ENCODE measurements at regions not wholly inside any gene's neighbourhood (a gene's known extent, or its start where the extent isn't known, plus 50 kb on each side); places are given as distances from the start of the nearest gene placed in this dataset.

DNA sequence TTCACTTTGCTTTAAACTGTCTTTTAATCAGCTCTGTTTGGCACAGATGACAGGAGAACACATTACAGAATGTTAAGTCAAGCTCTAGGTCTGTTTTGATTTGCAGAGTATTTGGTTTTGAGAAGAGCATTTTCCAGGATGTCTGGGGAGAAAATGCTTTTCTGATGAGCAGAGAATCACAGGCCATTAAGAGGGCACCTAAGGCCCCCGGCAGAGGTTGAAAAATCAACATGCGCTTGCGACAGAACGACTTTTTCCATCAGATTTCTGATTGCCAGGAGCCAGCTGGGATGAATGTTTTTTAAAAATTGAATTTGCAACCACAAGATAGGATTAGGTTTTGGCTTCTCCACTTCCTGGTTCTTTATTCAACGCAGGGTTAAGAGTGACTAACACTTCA is 304.5 kb downstream of the JRKL start:
- no peak for DNase-seq
- Histone ChIP-seq H3K9me3 (no peaks in the 10 kb centered on the region), H3K27ac (no peak overlapping the region), H3K36me3 (no peaks in the 10 kb centered on the region), H3K4me3 (no peak overlapping the region), H3K4me1 (no peaks in the 10 kb centered on the region), H3K27me3 (no peaks in the 10 kb centered on the region)
- 87 to 90% methylated on average over 5 of the region's 5 CpGs for WGBS, 2 donors (ENCODE audit: low coverage in 1 of 2)
- in situ Hi-C loops (cut with MboI; ENCODE audit: low pct_ligation_motif_present in 1 of 4, low pct_unique_long_range_greater_than_20kb in 1 of 4, low sequenced_read_pairs in 3 of 4) = no loop called here
- TF ChIP-seq POLR2A (IDR thresholded peaks at IDR 0.05) (no peak), EP300 (IDR thresholded peaks at IDR 0.05; ENCODE audit: low read depth) (no peak), POLR2AphosphoS5 (IDR thresholded peaks at IDR 0.05) (no peak)
- TF ChIP-seq, protein P1, sequence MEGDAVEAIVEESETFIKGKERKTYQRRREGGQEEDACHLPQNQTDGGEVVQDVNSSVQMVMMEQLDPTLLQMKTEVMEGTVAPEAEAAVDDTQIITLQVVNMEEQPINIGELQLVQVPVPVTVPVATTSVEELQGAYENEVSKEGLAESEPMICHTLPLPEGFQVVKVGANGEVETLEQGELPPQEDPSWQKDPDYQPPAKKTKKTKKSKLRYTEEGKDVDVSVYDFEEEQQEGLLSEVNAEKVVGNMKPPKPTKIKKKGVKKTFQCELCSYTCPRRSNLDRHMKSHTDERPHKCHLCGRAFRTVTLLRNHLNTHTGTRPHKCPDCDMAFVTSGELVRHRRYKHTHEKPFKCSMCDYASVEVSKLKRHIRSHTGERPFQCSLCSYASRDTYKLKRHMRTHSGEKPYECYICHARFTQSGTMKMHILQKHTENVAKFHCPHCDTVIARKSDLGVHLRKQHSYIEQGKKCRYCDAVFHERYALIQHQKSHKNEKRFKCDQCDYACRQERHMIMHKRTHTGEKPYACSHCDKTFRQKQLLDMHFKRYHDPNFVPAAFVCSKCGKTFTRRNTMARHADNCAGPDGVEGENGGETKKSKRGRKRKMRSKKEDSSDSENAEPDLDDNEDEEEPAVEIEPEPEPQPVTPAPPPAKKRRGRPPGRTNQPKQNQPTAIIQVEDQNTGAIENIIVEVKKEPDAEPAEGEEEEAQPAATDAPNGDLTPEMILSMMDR (IDR thresholded peaks at IDR 0.05) = no peak
- intact Hi-C loops (cut with DNase I; ENCODE audit: low total_unique reads) = no loop called here

DNA sequence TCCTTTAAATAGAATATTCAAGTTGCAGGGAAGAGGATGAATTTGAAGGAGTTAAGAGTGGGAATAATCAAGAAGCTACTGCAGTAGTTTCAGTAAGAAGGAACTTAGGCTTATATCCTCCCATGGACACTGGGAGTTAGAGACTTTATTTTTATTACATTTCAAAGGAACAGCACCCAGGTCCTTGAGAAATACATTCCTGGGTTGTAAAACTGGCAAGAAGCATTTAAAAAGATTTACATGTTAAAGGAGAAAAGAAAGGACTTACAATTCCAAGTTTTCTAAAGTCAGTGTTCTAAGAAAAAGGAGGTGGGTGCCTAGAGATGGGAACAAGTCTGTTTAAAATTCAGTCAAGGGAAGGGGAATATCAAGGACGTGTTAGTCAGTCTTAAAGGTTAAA is 306.9 kb downstream of the JRKL start:
- no peaks in the 10 kb centered on the region for H3K4me1 ChIP-seq

DNA sequence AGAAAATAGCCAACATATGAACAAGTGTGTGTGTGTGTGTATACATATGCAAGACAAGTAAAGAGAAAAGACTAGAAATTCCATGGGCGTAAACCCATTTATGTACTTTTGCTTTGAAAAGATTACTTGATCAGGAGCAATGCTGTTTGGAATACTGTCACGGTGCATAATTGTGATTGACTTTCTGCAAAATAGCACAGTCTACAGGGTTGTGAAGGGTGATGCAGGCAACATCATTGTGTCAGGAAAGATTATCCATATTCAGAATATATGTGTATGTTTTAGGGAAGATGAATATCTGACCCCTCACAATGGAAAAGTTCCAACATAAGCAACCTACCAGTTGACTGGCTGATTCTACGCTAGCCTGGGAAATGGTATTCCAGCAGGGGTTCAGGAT is 307.7 kb downstream of the JRKL start:
- Histone ChIP-seq H3K27me3 (no peaks in the 10 kb centered on the region), H3K27ac (no peak overlapping the region), H3K4me3 (no peak overlapping the region), H3K36me3 (no peaks in the 10 kb centered on the region), H3K4me1 (no peaks in the 10 kb centered on the region), H3K9me3 (no peaks in the 10 kb centered on the region)
- DNase-seq = no peak
- intact Hi-C loops (cut with DNase I; ENCODE audit: low total_unique reads) = no loop called here
- TF ChIP-seq POLR2AphosphoS5 (IDR thresholded peaks at IDR 0.05) = no peak
- in situ Hi-C loops (cut with MboI; ENCODE audit: low pct_ligation_motif_present in 1 of 4, low pct_unique_long_range_greater_than_20kb in 1 of 4, low sequenced_read_pairs in 3 of 4) = no loop called here
- WGBS, 2 donors (ENCODE audit: low coverage in 1 of 2) = 88 to 89% methylated on average over 2 to 3 of the region's 3 CpGs

More for the DNA sequence above, 306.9 kb downstream of the JRKL start:
- no peaks in the 10 kb centered on the region for H3K9me3 ChIP-seq
- intact Hi-C loops (cut with DNase I; ENCODE audit: low total_unique reads) = no loop called here
- no peak overlapping the region for H3K27ac ChIP-seq
- no peak for TF ChIP-seq POLR2AphosphoS5 (IDR thresholded peaks at IDR 0.05)
- no peak for TF ChIP-seq EP300 (IDR thresholded peaks at IDR 0.05; ENCODE audit: low read depth)
- no peak for TF ChIP-seq POLR2A (IDR thresholded peaks at IDR 0.05)
- TF ChIP-seq, protein P1 (IDR thresholded peaks at IDR 0.05) = no peak
- no peaks in the 10 kb centered on the region for H3K27me3 ChIP-seq
- no peak for DNase-seq
- H3K4me3 ChIP-seq = no peak overlapping the region
- in situ Hi-C loops (cut with MboI; ENCODE audit: low pct_ligation_motif_present in 1 of 4, low pct_unique_long_range_greater_than_20kb in 1 of 4, low sequenced_read_pairs in 3 of 4) = no loop called here
- H3K36me3 ChIP-seq = no peaks in the 10 kb centered on the region
- 10 to 34% methylated on average over 1 of the region's 1 CpG for WGBS, 2 donors (ENCODE audit: low coverage in 1 of 2)

DNA sequence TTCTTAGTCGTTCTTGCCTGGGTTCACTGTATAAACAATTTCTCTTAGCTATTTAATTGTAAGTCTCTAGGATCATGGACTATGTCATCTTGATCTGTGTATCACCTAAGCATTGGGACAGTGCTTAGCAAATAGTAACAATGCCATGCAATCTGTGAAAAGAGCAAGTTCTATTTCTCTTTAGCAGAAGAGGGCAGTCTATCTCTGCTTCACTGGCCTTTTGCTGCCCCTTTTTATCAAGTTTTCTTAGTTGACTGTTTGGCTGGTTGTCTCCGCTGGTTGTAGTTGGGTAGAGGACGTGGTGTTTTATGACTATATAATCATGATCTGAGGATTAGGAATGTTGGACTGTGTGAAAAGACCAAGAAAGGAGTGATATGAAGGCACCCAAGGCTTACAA is 315.0 kb downstream of the JRKL start:
- intact Hi-C loops (cut with DNase I; ENCODE audit: low total_unique reads) = no loop called here
- 55 to 78% methylated on average over 3 of the region's 3 CpGs for WGBS, 2 donors (ENCODE audit: low coverage in 1 of 2)

More for the DNA sequence above, 315.0 kb downstream of the JRKL start:
- in situ Hi-C loops (cut with MboI; ENCODE audit: low pct_ligation_motif_present in 1 of 4, low pct_unique_long_range_greater_than_20kb in 1 of 4, low sequenced_read_pairs in 3 of 4) = no loop called here
- Histone ChIP-seq H3K27ac (no peak overlapping the region), H3K36me3 (no peaks in the 10 kb centered on the region), H3K9me3 (no peaks in the 10 kb centered on the region), H3K4me1 (peaks cover 0 to 7% (median 0%) of the 10 kb centered on the region in 4 donors), H3K4me3 (no peak overlapping the region), H3K27me3 (no peaks in the 10 kb centered on the region)
- no peak for TF ChIP-seq EP300 (IDR thresholded peaks at IDR 0.05; ENCODE audit: low read depth)
- TF ChIP-seq POLR2AphosphoS5 (IDR thresholded peaks at IDR 0.05) = no peak
- TF ChIP-seq, protein P1 (IDR thresholded peaks at IDR 0.05) = no peak
- TF ChIP-seq POLR2A (IDR thresholded peaks at IDR 0.05) = no peak
- no peak for DNase-seq
